HFFc6 (cell line): ENCODE measurements at regions not wholly inside any gene's neighbourhood (a gene's known extent, or its start where the extent isn't known, plus 50 kb on each side); places are given as distances from the start of the nearest gene placed in this dataset.

Experiments
- DNase-seq: peaks from one replicate; pipeline ENCODE4 v3.0.0-alpha.2; 2018
- H3K27ac Mint-ChIP-seq: 2 replicates; pipeline ENCODE4 v1.8.0; 2020; ENCODE audit warnings: mild to moderate bottlenecking, mixed read lengths
- H3K27me3 Mint-ChIP-seq: 2 replicates; pipeline ENCODE4 v1.8.0; 2021; ENCODE audit warnings: mild to moderate bottlenecking, moderate library complexity, mixed read lengths; ENCODE audit not compliant: insufficient read depth
- H3K36me3 Mint-ChIP-seq: 2 replicates; pipeline ENCODE4 v1.8.0; 2021; ENCODE audit warnings: low read depth, mixed read lengths
- H3K4me1 Mint-ChIP-seq: 2 replicates; pipeline ENCODE4 v1.8.0; 2020; ENCODE audit warnings: low read depth, mixed read lengths
- H3K4me3 Mint-ChIP-seq: 2 replicates; pipeline ENCODE4 v1.8.0; 2020; ENCODE audit warnings: mild to moderate bottlenecking, moderate library complexity, mixed read lengths
- H3K9me3 Mint-ChIP-seq: 2 replicates; pipeline ENCODE4 v1.8.0; 2020; ENCODE audit warnings: mild to moderate bottlenecking, mixed read lengths
- CTCF ChIP-seq: fragments of 200-600 bp; sonication (generic); IDR thresholded peaks from 2 replicates; pipeline ENCODE4 v1.5.0; 2021; ENCODE audit warnings: antibody characterized with exemption, mild to moderate bottlenecking

- Mint-ChIP-seq H3K9me3 (peaks cover 15% of the 10 kb centered on the region), H3K36me3 (no peaks in the 10 kb centered on the region), H3K4me1 (no peaks in the 10 kb centered on the region), H3K27me3 (no peaks in the 10 kb centered on the region), H3K4me3 (no peak overlapping the region), H3K27ac (no peak overlapping the region)
- no peak for TF ChIP-seq CTCF
- DNase-seq = no peak
These were observed 480.2 kb upstream of the C1orf87 start for GRCh38 chr1:60553730-60554129.

- H3K4me3 Mint-ChIP-seq = no peak overlapping the region
- no peak overlapping the region for H3K27ac Mint-ChIP-seq
- no peak for DNase-seq
- H3K27me3 Mint-ChIP-seq = no peaks in the 10 kb centered on the region
- no peaks in the 10 kb centered on the region for H3K4me1 Mint-ChIP-seq
- H3K36me3 Mint-ChIP-seq = no peaks in the 10 kb centered on the region
- peaks cover 32% of the 10 kb centered on the region for H3K9me3 Mint-ChIP-seq
- TF ChIP-seq CTCF = no peak
These were observed 474.3 kb upstream of the C1orf87 start for GRCh38 chr1:60547821-60548220.

- Mint-ChIP-seq H3K9me3 (peaks cover 47% of the 10 kb centered on the region), H3K36me3 (no peaks in the 10 kb centered on the region), H3K27me3 (no peaks in the 10 kb centered on the region), H3K4me3 (no peak overlapping the region), H3K27ac (no peak overlapping the region), H3K4me1 (no peaks in the 10 kb centered on the region)
- no peak for TF ChIP-seq CTCF
- DNase-seq = no peak
These were observed 468.4 kb upstream of the C1orf87 start for GRCh38 chr1:60541831-60542532.

- no peak for TF ChIP-seq CTCF
- Mint-ChIP-seq H3K27ac (no peak overlapping the region), H3K9me3 (peaks cover 53% of the 10 kb centered on the region), H3K4me1 (no peaks in the 10 kb centered on the region), H3K36me3 (no peaks in the 10 kb centered on the region), H3K27me3 (no peaks in the 10 kb centered on the region), H3K4me3 (no peak overlapping the region)
- DNase-seq = no peak
These were observed 466.6 kb upstream of the C1orf87 start for GRCh38 chr1:60540141-60540540.

GRCh38 chr1:60535713-60536112, 462.1 kb upstream of the C1orf87 start:
- Mint-ChIP-seq H3K27ac (no peak overlapping the region), H3K4me3 (no peak overlapping the region), H3K36me3 (no peaks in the 10 kb centered on the region), H3K9me3 (peaks cover 58% of the 10 kb centered on the region), H3K27me3 (no peaks in the 10 kb centered on the region), H3K4me1 (no peaks in the 10 kb centered on the region)
- TF ChIP-seq CTCF = no peak
- no peak for DNase-seq
